ENCODE measurements at regions not wholly inside any gene's neighbourhood (a gene's known extent, or its start where the extent isn't known, plus 50 kb on each side); places are given as distances from the start of the nearest gene placed in this dataset.
"Not testable (repeated sequence)": the region's sequence is repeated elsewhere in the genome, so short reads cannot be mapped to it uniquely, and the experiment has no call there.

DNA sequence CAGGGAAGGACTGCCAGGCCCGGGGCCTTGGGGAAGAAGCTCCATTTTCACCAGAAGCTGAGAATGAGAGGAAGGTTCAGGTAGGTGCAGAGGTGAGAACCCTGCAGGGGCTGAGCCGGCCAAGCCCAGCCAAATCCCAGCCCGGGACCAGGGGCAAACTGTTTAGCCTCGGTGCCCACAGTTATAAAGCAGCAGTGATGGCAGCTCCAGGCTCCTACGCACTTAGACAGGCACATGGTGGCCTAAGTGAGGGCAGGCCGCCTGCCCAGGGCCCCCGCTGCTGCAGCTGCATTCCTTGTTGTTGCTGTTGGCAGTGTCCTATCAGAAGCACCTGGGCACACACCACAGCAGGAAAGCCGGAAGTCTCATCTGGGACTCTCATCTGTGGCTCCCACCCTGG lies 159.9 kb upstream of the FOXD4L5 start:
- 80% methylated on average over 7 of the region's 8 CpGs for WGBS (ENCODE audit: insufficient coverage)
- Histone ChIP-seq H3K27ac (ENCODE audit: low read length) (no peak overlapping the region), H3K9me3 (no peaks in the 10 kb centered on the region), H3K4me1 (ENCODE audit: control insufficient read depth in 1 of 2, extremely low read depth in 1 of 2, insufficient read depth in 2 of 2, low read length in 2 of 2) (no peaks in the 10 kb centered on the region), H3K27me3 (replicated peaks in 1 of 2; ENCODE audit: control insufficient read depth in 2 of 2, extremely low read depth in 1 of 2, insufficient read depth in 2 of 2, low read length in 1 of 2) (no peaks in the 10 kb centered on the region), H3K36me3 (ENCODE audit: control insufficient read depth in 2 of 2, extremely low read depth in 1 of 2, insufficient read depth in 1 of 2, low read length in 1 of 2) (no peaks in the 10 kb centered on the region), H3K4me3 (ENCODE audit: control insufficient read depth in 1 of 2, extremely low read depth in 1 of 2, low read length in 1 of 2) (no peak overlapping the region)
- Mint-ChIP-seq H3K4me3 (no peak overlapping the region), H3K4me1 (peaks cover 0 to 2% (median 0%) of the 10 kb centered on the region in 3 donors), H3K36me3 (no peaks in the 10 kb centered on the region), H3K27ac (no peak overlapping the region), H3K27me3 (no peaks in the 10 kb centered on the region), H3K9me3 (peaks cover 15 to 26% (median 23%) of the 10 kb centered on the region in 3 donors)
- DNase-seq (no peak), ATAC-seq (replicated peaks in 1 of 4) (no peak)
- CTCF ChIA-PET: no interaction called here
- POLR2A ChIA-PET: no interaction called here

DNA sequence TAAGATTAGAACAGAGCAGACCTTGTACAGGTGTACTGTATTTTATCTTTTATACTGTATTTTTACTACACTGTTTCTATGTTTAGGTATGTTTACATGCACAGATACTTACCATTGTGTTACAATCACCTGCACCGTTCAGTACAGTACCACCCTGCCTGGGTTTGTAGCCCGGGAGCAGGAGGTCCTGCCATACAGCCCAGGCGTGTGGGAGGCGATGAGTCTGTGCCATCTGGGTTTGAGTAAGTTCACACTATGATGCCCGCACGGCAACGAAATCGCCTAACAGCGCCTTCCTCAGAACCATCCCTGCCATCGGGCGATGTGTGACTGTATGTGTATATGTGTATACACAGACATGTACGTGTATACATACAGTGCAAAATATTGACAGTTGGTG lies 157.1 kb upstream of the FOXD4L5 start:
- H3K27me3 Mint-ChIP-seq; H3K9me3 ChIP-seq; H3K27ac ChIP-seq (ENCODE audit: low read length); H3K27me3 ChIP-seq (replicated peaks in 1 of 2; ENCODE audit: control insufficient read depth in 2 of 2, extremely low read depth in 1 of 2, insufficient read depth in 2 of 2, low read length in 1 of 2); CTCF ChIA-PET; DNase-seq; H3K36me3 ChIP-seq (ENCODE audit: control insufficient read depth in 2 of 2, extremely low read depth in 1 of 2, insufficient read depth in 1 of 2, low read length in 1 of 2); H3K4me3 ChIP-seq (ENCODE audit: control insufficient read depth in 1 of 2, extremely low read depth in 1 of 2, low read length in 1 of 2); H3K27ac Mint-ChIP-seq; H3K36me3 Mint-ChIP-seq; H3K4me1 Mint-ChIP-seq; ATAC-seq (replicated peaks in 1 of 4); H3K4me3 Mint-ChIP-seq; H3K4me1 ChIP-seq (ENCODE audit: control insufficient read depth in 1 of 2, extremely low read depth in 1 of 2, insufficient read depth in 2 of 2, low read length in 2 of 2); POLR2A ChIA-PET: not testable (repeated sequence)
- H3K9me3 Mint-ChIP-seq: peaks cover 21 to 24% (median 24%) of the 10 kb centered on the region in 3 donors
- no CpG with 5 or more reads among the region's 12 CpGs for WGBS (ENCODE audit: insufficient coverage)

DNA sequence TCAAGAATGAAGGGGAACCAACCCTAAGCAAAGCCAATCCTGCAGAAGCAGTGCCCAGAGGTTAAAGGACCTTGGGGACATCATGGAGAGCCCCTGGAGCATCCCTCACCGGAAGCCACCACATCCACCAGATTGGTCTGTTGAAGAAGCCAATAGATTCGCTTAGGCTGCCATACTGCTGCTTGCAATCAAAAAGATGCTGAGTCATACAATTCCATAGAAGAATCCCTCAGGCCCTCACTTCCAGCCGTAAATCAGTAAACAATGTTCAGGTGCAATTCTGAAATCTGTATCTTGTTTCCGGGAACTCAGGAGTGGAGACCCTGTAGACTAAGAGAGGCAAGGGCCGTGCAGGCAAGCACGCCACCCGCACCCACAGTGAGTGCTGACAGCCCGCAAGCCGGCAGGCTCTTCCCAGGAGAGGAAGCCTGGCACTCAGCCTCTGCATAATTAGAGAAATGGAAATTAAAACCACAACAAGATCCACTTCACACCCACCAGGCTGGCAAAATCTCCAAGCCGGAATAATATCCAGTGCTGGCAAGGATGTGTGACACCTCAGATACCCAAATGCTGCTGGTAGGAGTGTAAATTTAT lies 156.4 kb upstream of the FOXD4L5 start:
- H3K36me3 ChIP-seq (ENCODE audit: control insufficient read depth in 2 of 2, extremely low read depth in 1 of 2, insufficient read depth in 1 of 2, low read length in 1 of 2); H3K4me3 ChIP-seq (ENCODE audit: control insufficient read depth in 1 of 2, extremely low read depth in 1 of 2, low read length in 1 of 2); POLR2A ChIA-PET; ATAC-seq (replicated peaks in 1 of 4); H3K4me1 ChIP-seq (ENCODE audit: control insufficient read depth in 1 of 2, extremely low read depth in 1 of 2, insufficient read depth in 2 of 2, low read length in 2 of 2); H3K27ac Mint-ChIP-seq; H3K27me3 Mint-ChIP-seq; H3K4me1 Mint-ChIP-seq; H3K36me3 Mint-ChIP-seq; DNase-seq; H3K4me3 Mint-ChIP-seq; H3K9me3 ChIP-seq; CTCF ChIA-PET; H3K27me3 ChIP-seq (replicated peaks in 1 of 2; ENCODE audit: control insufficient read depth in 2 of 2, extremely low read depth in 1 of 2, insufficient read depth in 2 of 2, low read length in 1 of 2); H3K27ac ChIP-seq (ENCODE audit: low read length): not testable (repeated sequence)
- WGBS (ENCODE audit: insufficient coverage): 92% methylated on average over 5 of the region's 10 CpGs
- peaks cover 26 to 29% (median 28%) of the 10 kb centered on the region in 3 donors for H3K9me3 Mint-ChIP-seq

DNA sequence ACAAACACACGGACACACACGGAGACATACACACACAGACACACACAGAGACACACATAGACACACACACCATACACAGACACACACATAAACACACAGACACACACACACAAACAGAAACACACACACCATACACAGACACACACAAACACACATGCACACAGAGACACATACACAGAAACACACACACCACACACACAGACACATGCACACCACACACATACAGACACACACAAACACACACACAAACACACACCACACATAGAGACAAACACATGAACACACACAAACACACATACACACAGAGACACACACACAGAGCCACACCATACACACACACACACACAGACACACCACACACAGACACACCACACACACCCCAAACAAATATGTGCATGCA lies 152.7 kb upstream of the FOXD4L5 start:
- no peak overlapping the region for H3K27ac Mint-ChIP-seq
- no peak for ATAC-seq (replicated peaks in 1 of 4)

DNA sequence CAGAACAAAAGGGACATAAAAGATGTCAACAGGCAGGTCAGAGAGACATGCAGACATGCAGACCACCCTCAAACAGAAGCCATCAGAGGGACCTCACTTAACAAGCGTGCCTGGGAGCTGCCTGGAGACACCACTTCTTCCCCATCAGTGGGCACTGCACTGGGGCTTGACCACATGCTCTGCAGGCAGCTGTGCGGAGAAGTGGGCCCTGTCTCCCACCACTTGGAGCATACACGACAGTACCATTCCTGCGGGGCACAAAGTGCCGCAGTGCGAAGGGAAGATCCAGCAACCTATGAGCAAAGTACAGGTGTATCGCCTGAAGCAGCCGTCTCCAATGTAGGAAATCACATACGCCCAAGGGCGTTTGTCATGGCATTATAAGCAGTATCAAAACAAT lies 150.5 kb upstream of the FOXD4L5 start:
- Mint-ChIP-seq H3K4me1 (no peaks in the 10 kb centered on the region), H3K36me3 (no peaks in the 10 kb centered on the region), H3K27ac (no peak overlapping the region), H3K4me3 (no peak overlapping the region), H3K9me3 (peaks cover 30 to 36% (median 31%) of the 10 kb centered on the region in 3 donors), H3K27me3 (peaks cover 0 to 3% of the 10 kb centered on the region in 2 donors)
- Histone ChIP-seq H3K36me3 (ENCODE audit: control insufficient read depth in 2 of 2, extremely low read depth in 1 of 2, insufficient read depth in 1 of 2, low read length in 1 of 2) (no peaks in the 10 kb centered on the region), H3K4me1 (ENCODE audit: control insufficient read depth in 1 of 2, extremely low read depth in 1 of 2, insufficient read depth in 2 of 2, low read length in 2 of 2) (no peaks in the 10 kb centered on the region), H3K27me3 (replicated peaks in 1 of 2; ENCODE audit: control insufficient read depth in 2 of 2, extremely low read depth in 1 of 2, insufficient read depth in 2 of 2, low read length in 1 of 2) (no peaks in the 10 kb centered on the region), H3K9me3 (no peaks in the 10 kb centered on the region), H3K4me3 (ENCODE audit: control insufficient read depth in 1 of 2, extremely low read depth in 1 of 2, low read length in 1 of 2) (no peak overlapping the region), H3K27ac (ENCODE audit: low read length) (no peak overlapping the region)
- 93% methylated on average over 10 of the region's 10 CpGs for WGBS (ENCODE audit: insufficient coverage)
- CTCF ChIA-PET: no interaction called here
- no peak for DNase-seq
- no peak for ATAC-seq (replicated peaks in 1 of 4)
- POLR2A ChIA-PET: no interaction called here

More for the DNA sequence above, 152.7 kb upstream of the FOXD4L5 start:
- Histone ChIP-seq H3K36me3 (ENCODE audit: control insufficient read depth in 2 of 2, extremely low read depth in 1 of 2, insufficient read depth in 1 of 2, low read length in 1 of 2) (no peaks in the 10 kb centered on the region), H3K4me3 (ENCODE audit: control insufficient read depth in 1 of 2, extremely low read depth in 1 of 2, low read length in 1 of 2) (no peak overlapping the region), H3K9me3 (no peaks in the 10 kb centered on the region), H3K4me1 (ENCODE audit: control insufficient read depth in 1 of 2, extremely low read depth in 1 of 2, insufficient read depth in 2 of 2, low read length in 2 of 2) (no peaks in the 10 kb centered on the region), H3K27ac (ENCODE audit: low read length) (no peak overlapping the region), H3K27me3 (replicated peaks in 1 of 2; ENCODE audit: control insufficient read depth in 2 of 2, extremely low read depth in 1 of 2, insufficient read depth in 2 of 2, low read length in 1 of 2) (no peaks in the 10 kb centered on the region)
- ChIA-PET POLR2A (no interaction called here), CTCF (no interaction called here)
- 63% methylated on average over 2 of the region's 2 CpGs for WGBS (ENCODE audit: insufficient coverage)
- Mint-ChIP-seq H3K9me3 (peaks cover 28 to 32% (median 31%) of the 10 kb centered on the region in 3 donors), H3K36me3 (no peaks in the 10 kb centered on the region), H3K27me3 (peaks cover 0 to 3% of the 10 kb centered on the region in 2 donors), H3K4me3 (no peak overlapping the region), H3K4me1 (no peaks in the 10 kb centered on the region)
- no peak for DNase-seq

DNA sequence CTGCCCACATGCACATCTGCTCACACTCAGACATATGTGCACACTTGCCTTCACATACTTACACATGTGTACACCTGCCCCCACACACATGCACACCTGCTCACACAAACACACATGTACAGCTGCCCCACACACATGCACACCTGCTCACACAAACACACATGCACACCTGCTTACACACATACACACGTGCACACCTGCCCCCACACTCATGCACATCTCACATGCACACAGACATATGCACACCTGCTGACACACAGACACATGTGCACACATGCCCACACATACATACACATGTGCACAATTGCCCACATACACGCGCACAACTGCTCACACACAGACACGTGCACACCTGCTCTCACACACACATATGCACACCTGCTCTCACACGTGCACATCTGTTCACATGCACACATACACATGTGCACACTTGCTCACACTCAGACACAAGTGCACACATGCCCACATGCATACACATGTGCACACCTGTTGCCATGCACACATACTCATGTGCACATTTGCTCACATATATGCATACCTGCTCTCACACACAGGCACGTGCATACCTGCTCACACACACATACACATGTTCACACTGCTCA lies 147.8 kb upstream of the FOXD4L5 start:
- no peaks in the 10 kb centered on the region for H3K4me1 ChIP-seq (ENCODE audit: control insufficient read depth in 1 of 2, extremely low read depth in 1 of 2, insufficient read depth in 2 of 2, low read length in 2 of 2)
- H3K4me1 Mint-ChIP-seq: no peaks in the 10 kb centered on the region
- H3K9me3 ChIP-seq: no peaks in the 10 kb centered on the region
- H3K27me3 ChIP-seq (replicated peaks in 1 of 2; ENCODE audit: control insufficient read depth in 2 of 2, extremely low read depth in 1 of 2, insufficient read depth in 2 of 2, low read length in 1 of 2): no peaks in the 10 kb centered on the region
- H3K36me3 Mint-ChIP-seq: no peaks in the 10 kb centered on the region
- H3K9me3 Mint-ChIP-seq: peaks cover 23 to 27% (median 26%) of the 10 kb centered on the region in 3 donors
- no peak overlapping the region for H3K4me3 ChIP-seq (ENCODE audit: control insufficient read depth in 1 of 2, extremely low read depth in 1 of 2, low read length in 1 of 2)
- CTCF ChIA-PET: no interaction called here
- no peak overlapping the region for H3K27ac Mint-ChIP-seq
- no peak overlapping the region for H3K4me3 Mint-ChIP-seq
- ATAC-seq (replicated peaks in 1 of 4) (no peak), DNase-seq (no peak)
- POLR2A ChIA-PET: no interaction called here
- no peak overlapping the region for H3K27ac ChIP-seq (ENCODE audit: low read length)
- no peaks in the 10 kb centered on the region for H3K36me3 ChIP-seq (ENCODE audit: control insufficient read depth in 2 of 2, extremely low read depth in 1 of 2, insufficient read depth in 1 of 2, low read length in 1 of 2)
- H3K27me3 Mint-ChIP-seq: peaks cover 0 to 3% of the 10 kb centered on the region in 2 donors
- WGBS (ENCODE audit: insufficient coverage): 93% methylated on average over 6 of the region's 6 CpGs

DNA sequence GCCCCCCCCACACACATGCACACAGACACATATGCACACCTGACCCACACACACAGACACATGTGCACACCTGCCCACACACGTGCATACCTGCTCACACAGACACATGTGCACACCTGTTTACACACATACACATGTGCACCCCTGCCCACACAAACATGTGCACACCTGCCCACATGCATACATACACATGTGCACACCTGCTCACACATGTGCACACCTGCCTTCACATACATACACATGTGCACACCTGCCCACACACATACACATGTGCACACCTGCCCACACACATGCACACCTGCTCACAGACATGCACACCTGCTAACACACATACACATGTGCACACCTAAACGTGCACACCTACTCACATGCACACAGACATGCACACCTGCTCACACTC lies 147.0 kb upstream of the FOXD4L5 start:
- Mint-ChIP-seq H3K9me3 (peaks cover 19 to 23% (median 22%) of the 10 kb centered on the region in 3 donors), H3K27ac (no peak overlapping the region), H3K36me3 (no peaks in the 10 kb centered on the region), H3K4me1 (no peaks in the 10 kb centered on the region), H3K4me3 (no peak overlapping the region), H3K27me3 (no peaks in the 10 kb centered on the region)
- H3K4me3 ChIP-seq (ENCODE audit: control insufficient read depth in 1 of 2, extremely low read depth in 1 of 2, low read length in 1 of 2): no peak overlapping the region
- WGBS (ENCODE audit: insufficient coverage): 68% methylated on average over 2 of the region's 2 CpGs
- ATAC-seq (replicated peaks in 1 of 4) (no peak), DNase-seq (no peak)
- ChIA-PET POLR2A (no interaction called here), CTCF (no interaction called here)
- H3K4me1 ChIP-seq (ENCODE audit: control insufficient read depth in 1 of 2, extremely low read depth in 1 of 2, insufficient read depth in 2 of 2, low read length in 2 of 2): no peaks in the 10 kb centered on the region
- no peaks in the 10 kb centered on the region for H3K36me3 ChIP-seq (ENCODE audit: control insufficient read depth in 2 of 2, extremely low read depth in 1 of 2, insufficient read depth in 1 of 2, low read length in 1 of 2)
- H3K9me3 ChIP-seq: no peaks in the 10 kb centered on the region
- no peaks in the 10 kb centered on the region for H3K27me3 ChIP-seq (replicated peaks in 1 of 2; ENCODE audit: control insufficient read depth in 2 of 2, extremely low read depth in 1 of 2, insufficient read depth in 2 of 2, low read length in 1 of 2)
- no peak overlapping the region for H3K27ac ChIP-seq (ENCODE audit: low read length)

Measured in T-cell (primary cell).